ENCODE measurements at regions not wholly inside any gene's neighbourhood (a gene's known extent, or its start where the extent isn't known, plus 50 kb on each side); places are given as distances from the start of the nearest gene placed in this dataset.
"Not testable (repeated sequence)": the region's sequence is repeated elsewhere in the genome, so short reads cannot be mapped to it uniquely, and the experiment has no call there.

DNA sequence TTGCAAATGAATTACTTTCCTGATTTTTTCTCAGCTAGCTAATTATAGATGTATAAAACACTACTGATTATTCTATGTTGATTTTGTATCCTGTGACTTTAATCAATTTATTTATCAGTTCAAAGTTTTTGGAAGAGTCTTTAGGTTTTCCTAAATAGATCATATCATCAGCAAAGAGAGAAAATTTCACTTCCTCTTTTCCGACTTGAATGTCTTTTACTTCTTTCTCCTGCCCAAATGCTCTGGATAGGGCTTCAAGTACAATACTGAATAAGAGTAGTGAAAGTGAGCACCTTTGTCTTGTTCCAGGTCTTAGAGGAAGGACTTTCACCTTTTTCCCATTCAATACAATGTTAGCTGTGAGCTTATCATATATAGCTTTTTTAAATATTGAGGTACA, 417.9 kb downstream of the PDGFC start:
- FAIRE-seq, result no peak
- DNase-seq (ENCODE audit: insufficient read length, low spot score), result no peak

DNA sequence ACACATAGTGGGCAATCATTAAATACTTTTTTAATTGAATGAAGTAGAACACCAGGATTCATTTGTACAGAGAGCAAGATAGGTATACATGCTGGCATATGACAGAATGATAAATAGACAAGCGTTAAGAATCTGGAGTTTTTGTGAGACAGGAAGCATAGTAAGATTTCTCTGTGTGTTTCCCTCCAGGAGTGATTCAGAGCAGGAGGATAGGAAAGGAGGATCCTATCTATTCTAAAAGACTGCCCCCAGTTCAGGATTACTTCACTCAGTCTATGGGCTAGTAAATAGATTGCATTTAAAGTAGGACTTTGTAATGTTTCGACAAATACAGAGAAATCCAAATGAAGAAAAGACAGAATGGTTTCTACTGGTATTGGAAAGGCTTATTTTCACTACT, 423.7 kb downstream of the PDGFC start:
- DNase-seq (ENCODE audit: insufficient read length, low spot score) (no peak), FAIRE-seq (no peak)

DNA sequence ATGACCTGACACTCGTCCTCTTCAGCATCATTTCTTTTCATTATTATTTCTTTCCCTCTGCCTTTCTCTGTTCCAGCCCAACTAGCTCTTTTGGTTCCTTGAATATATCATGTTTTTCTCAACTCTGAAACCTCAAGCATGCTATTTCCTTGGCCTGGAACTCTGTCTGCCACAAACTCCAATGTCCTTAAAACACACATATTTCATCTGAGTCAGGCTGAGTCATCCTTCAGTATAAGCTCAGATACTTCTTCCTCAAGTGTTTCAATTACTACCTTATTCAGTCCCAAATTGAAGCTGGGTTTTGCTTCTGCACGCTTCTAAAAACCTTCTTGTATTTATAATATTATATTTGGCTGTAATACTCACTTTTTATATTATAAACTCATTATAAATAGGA, 424.2 kb downstream of the PDGFC start:
- no peak for DNase-seq (ENCODE audit: insufficient read length, low spot score)
- FAIRE-seq, result no peak

GRCh38 chr4:156545003-156545785, 426.4 kb downstream of the PDGFC start:
- FAIRE-seq (no peak), DNase-seq (ENCODE audit: insufficient read length, low spot score) (no peak)

DNA sequence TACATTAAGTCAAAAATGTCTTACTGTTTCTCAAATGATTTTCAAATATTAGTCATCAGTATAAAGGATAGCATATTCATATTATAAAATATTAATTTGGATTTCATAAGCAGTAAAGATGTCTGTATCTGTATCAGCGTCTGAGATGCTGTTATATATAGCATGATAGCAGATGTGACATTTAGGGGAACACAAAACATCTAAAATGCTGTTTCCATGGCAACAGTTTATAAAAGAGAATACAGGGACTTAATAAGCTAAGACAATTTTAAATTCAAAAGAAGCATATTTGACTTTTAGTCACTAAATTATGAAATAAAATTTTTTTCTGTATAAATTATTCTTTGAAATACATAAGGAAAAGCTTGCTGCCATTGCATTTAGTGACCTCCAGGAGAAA, 432.2 kb downstream of the PDGFC start:
- FAIRE-seq, result no peak
- no peak for DNase-seq (ENCODE audit: insufficient read length, low spot score)

- FAIRE-seq (no peak), DNase-seq (ENCODE audit: insufficient read length, low spot score) (no peak)
These were observed 432.8 kb downstream of the PDGFC start for GRCh38 chr4:156538651-156539257.

GRCh38 chr4:156538210-156538609, 433.4 kb downstream of the PDGFC start:
- FAIRE-seq, result no peak
- DNase-seq (ENCODE audit: insufficient read length, low spot score), result no peak

DNA sequence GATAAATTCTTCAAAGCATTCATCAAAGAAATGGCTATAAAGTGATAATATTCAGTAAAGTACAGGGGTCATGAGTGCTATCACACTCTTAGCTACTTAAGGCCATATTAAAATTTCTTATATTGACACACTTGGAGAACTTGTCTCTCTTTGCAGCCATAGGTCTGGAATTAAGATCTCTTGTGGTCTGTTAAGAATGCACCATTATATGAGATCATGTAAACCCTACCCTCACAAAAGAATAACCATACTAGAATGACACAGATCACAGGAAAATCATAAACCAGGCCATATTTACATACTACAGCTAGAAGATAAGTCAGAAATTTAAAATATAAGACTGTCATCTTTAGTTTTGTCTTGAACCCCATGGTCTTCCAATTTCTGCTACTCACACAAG, 434.3 kb downstream of the PDGFC start:
- FAIRE-seq (no peak), DNase-seq (ENCODE audit: insufficient read length, low spot score) (no peak)

DNA sequence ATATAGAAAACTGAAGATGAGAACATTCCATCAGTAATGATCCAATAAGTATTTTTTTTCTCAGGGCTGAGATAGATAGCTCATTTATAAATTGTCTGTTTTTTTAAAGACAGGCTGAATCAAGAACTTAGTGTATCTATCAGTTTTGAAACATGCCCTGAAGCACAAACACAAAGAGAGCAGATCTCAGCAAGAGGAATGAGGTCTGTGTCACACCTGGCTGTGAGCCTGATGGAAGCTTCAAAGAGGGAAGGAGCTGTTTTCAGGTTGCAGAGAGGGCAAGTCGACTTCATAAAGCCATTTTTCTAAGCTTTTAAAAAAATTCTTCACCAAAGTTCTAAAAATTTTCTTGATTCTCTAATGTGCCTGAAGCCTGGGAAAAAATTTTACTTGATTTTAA, 434.9 kb downstream of the PDGFC start:
- FAIRE-seq (no peak), DNase-seq (ENCODE audit: insufficient read length, low spot score) (no peak)

- FAIRE-seq, result no peak
- no peak for DNase-seq (ENCODE audit: insufficient read length, low spot score)
These were observed 437.4 kb downstream of the PDGFC start for GRCh38 chr4:156534205-156534604.

DNA sequence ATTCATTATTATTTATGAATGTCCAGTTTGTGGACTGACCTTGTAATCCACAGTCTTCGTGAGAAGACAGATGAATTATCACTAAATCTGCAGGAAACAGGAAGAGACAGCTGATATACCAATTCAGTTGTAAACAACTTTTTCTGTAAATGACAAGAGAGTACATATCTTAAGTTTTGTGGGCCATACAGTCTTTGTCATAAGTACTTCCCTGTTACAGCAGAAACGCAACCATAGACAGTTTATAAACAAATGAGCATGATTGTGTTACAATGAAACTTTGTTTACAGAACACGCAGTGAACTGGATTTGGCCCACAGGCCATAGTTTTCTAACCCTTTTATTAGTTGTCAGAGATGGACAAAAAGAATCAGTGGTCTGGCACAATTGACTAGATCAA, 443.4 kb downstream of the PDGFC start:
- no peak for DNase-seq (ENCODE audit: insufficient read length, low spot score)
- no peak for FAIRE-seq

DNA sequence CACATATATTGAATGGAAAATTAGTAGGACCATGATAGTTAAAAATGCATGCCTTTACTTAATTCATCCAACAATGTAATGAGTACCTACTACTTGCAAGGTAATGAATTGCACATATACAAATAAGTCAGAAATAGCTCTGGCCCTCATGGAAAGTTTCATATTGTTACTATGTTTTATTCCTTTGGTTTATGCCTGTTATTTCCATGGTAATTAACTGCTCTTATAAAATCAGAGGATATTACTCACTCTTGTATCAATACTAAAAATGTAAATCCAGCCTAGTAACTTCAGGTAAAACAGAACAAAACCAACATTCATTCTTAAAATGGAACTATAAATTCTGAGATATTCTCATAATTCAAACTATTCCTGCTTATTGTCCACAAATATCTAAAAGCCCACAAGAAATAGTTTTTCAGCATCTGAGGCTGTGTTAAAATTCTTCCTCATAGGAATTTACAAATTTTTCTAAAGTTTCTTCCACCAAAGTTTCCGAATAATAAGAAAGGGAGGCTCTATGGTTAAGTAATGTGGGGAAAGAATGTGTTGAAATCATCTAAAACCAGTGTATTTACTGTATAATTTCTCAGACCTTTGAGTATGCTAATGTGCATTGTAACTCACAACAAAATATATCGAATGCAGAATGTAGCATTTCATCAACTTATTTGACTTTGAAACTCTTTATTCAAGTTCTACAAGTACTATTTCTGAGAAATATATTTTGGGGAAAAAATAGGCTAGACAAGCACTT, 444.2 kb downstream of the PDGFC start:
- DNase-seq (ENCODE audit: insufficient read length, low spot score), result no peak
- FAIRE-seq, result no peak

- FAIRE-seq, result no peak
These were observed 447.6 kb downstream of the PDGFC start for GRCh38 chr4:156523991-156524390.

DNA sequence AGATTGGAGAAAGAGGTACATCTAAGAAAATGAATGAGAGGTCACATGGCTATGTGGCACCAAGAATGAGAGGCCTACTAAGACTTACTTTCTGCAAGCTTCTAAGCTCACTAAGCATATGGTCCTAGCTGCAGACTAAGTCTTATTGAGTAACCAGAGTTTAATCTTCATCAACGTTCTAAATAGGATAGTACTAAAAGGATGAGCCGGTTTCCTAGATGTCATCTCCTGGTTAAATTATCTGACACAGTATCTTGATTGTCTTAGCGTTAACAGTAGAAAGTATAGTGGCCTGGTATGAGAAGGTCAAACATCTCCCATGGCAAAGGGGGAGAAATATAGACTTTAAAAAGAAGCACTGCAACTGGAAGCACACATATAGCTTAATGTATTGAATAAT, 448.1 kb downstream of the PDGFC start:
- FAIRE-seq, result no peak
- no peak for DNase-seq (ENCODE audit: insufficient read length, low spot score)

More at GRCh38 chr4:156523991-156524390, 447.6 kb downstream of the PDGFC start:
- DNase-seq (ENCODE audit: insufficient read length, low spot score), result no peak

GRCh38 chr4:156521631-156522030, 450.0 kb downstream of the PDGFC start:
- FAIRE-seq, result no peak
- DNase-seq (ENCODE audit: insufficient read length, low spot score), result no peak

GRCh38 chr4:156517956-156518355, 453.6 kb downstream of the PDGFC start:
- DNase-seq (ENCODE audit: insufficient read length, low spot score) (no peak), FAIRE-seq (no peak)

- no peak for FAIRE-seq
- DNase-seq (ENCODE audit: insufficient read length, low spot score), result no peak
These were observed 454.1 kb downstream of the PDGFC start for GRCh38 chr4:156517546-156517945.

GRCh38 chr4:156516698-156517097, 454.9 kb downstream of the PDGFC start:
- no peak for FAIRE-seq
- DNase-seq (ENCODE audit: insufficient read length, low spot score), result no peak

DNA sequence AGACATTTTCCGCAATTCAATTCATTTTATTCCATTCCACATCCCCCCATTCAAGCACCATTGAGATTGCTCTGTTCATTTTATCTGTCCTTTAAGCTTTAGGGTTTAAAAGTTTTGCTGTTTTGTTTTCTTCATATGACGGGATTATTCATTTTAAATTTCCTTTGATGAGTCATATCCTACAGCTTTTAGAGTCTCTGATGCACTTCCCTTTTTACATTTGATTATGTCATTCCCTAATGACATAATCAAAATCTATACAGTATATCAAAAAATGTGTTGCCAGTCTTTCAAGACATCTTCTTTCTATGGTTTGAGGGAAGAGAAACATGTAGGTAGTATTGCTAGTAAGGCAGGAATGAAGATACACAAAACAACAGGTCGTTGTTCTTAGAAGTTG, 456.3 kb downstream of the PDGFC start:
- FAIRE-seq, result no peak
- no peak for DNase-seq (ENCODE audit: insufficient read length, low spot score)

- no peak for DNase-seq (ENCODE audit: insufficient read length, low spot score)
- FAIRE-seq, result no peak
These were observed 459.0 kb downstream of the PDGFC start for GRCh38 chr4:156512622-156513021.

GRCh38 chr4:156509921-156510320, 461.7 kb downstream of the PDGFC start:
- not testable (repeated sequence) for FAIRE-seq; DNase-seq (ENCODE audit: insufficient read length, low spot score)

All from GM19239 (cell line).